Naive thymus-derived CD4-positive, alpha-beta T cell (primary cell): ENCODE measurements at regions not wholly inside any gene's neighbourhood (a gene's known extent, or its start where the extent isn't known, plus 50 kb on each side); places are given as distances from the start of the nearest gene placed in this dataset.

Source experiments
- ATAC-seq: fragments of 150-1000 bp; cut with Tn5 transposase; 2 replicates; pipeline ENCODE4 v1.10.0; 2021; ENCODE audit warnings: mild to moderate bottlenecking, moderate library complexity
- CTCF ChIA-PET: fragments of 350-600 bp; sonication (Branson Sonifier 250); formaldehyde crosslinking; loops from one replicate; lab custom pipeline; 2021; ENCODE audit warnings: antibody characterized with exemption; lab: Charles Lee
- POLR2A ChIA-PET: fragments of 350-600 bp; sonication (Branson Sonifier 250); formaldehyde crosslinking; loops from one replicate; lab custom pipeline; 2021; ENCODE audit warnings: antibody characterized with exemption, inconsistent platforms; lab: Charles Lee
- DNase-seq, 9 donors: peaks; one replicate each; pipeline versions ENCODE4 v3.0.0 to v3.0.0-alpha.2; 2020 to 2022; ENCODE audit warnings: mixed read lengths in 1 of 9
- H3K27ac ChIP-seq: one replicate; pipeline ENCODE4 v1.7.0; 2013; ENCODE audit warnings: mild to moderate bottlenecking, low read depth, low read length, moderate library complexity
- H3K27me3 ChIP-seq, 2 donors: one replicate each; pipeline ENCODE4 v1.7.0; 2013; ENCODE audit warnings: low read length in 2 of 2, mild to moderate bottlenecking in 2 of 2, moderate library complexity in 2 of 2; ENCODE audit not compliant: control insufficient read depth in 2 of 2, insufficient read depth in 2 of 2
- H3K36me3 ChIP-seq, 3 experiments: 1 replicate in 2 of 3; 2 replicates in 1 of 3; pipeline ENCODE4 v1.7.0; 2013; ENCODE audit warnings: low read length in 3 of 3, mild to moderate bottlenecking in 3 of 3, moderate library complexity in 1 of 3; ENCODE audit not compliant: insufficient read depth in 3 of 3, control insufficient read depth in 2 of 3
- H3K4me1 ChIP-seq, 2 donors: one replicate each; pipeline ENCODE4 v1.7.0; 2013; ENCODE audit warnings: low read length in 2 of 2, mild to moderate bottlenecking in 2 of 2, moderate library complexity in 1 of 2; ENCODE audit not compliant: control insufficient read depth in 2 of 2, insufficient read depth in 2 of 2
- H3K4me3 ChIP-seq: 2 replicates; pipeline ENCODE4 v1.7.0; 2013; ENCODE audit warnings: mild to moderate bottlenecking, low read length
- H3K9me3 ChIP-seq, 3 experiments: 1 replicate in 2 of 3; 2 replicates in 1 of 3; pipeline ENCODE4 v1.7.0; 2013; ENCODE audit warnings: low read length in 3 of 3; ENCODE audit not compliant: control insufficient read depth in 2 of 3
- H3K27ac Mint-ChIP-seq, 9 donors: one replicate each; pipeline ENCODE4 v1.8.0; 2020 to 2022; ENCODE audit warnings: mixed read lengths in 9 of 9, mild to moderate bottlenecking in 8 of 9, moderate library complexity in 5 of 9, inconsistent platforms in 2 of 9
- H3K27me3 Mint-ChIP-seq, 5 donors: one replicate each; pipeline ENCODE4 v1.8.0; 2021 to 2022; ENCODE audit warnings: mixed read lengths in 5 of 5, mild to moderate bottlenecking in 1 of 5
- H3K36me3 Mint-ChIP-seq, 5 donors: one replicate each; pipeline ENCODE4 v1.8.0; 2020 to 2022; ENCODE audit warnings: mixed read lengths in 5 of 5, mild to moderate bottlenecking in 3 of 5, inconsistent platforms in 1 of 5
- H3K4me1 Mint-ChIP-seq, 7 donors: one replicate each; pipeline ENCODE4 v1.8.0; 2020 to 2022; ENCODE audit warnings: mixed read lengths in 7 of 7, mild to moderate bottlenecking in 3 of 7, inconsistent platforms in 1 of 7
- H3K4me3 Mint-ChIP-seq, 10 donors: one replicate each; pipeline ENCODE4 v1.8.0; 2020 to 2022; ENCODE audit warnings: mild to moderate bottlenecking in 10 of 10, mixed read lengths in 10 of 10, moderate library complexity in 6 of 10, inconsistent platforms in 2 of 10
- H3K9me3 Mint-ChIP-seq, 11 donors: one replicate each; pipeline ENCODE4 v1.8.0; 2020 to 2022; ENCODE audit warnings: mixed read lengths in 11 of 11, mild to moderate bottlenecking in 4 of 11, inconsistent platforms in 1 of 11, moderate library complexity in 1 of 11
- intact Hi-C, 2 donors: fragments of 100-400 bp; cut with micrococcal nuclease; formaldehyde crosslinking; loops; one replicate each; pipeline ENCODE4 v1.15.1; 2023

- H3K9me3 ChIP-seq: peaks cover 0 to 3% (median 0%) of the 10 kb centered on the region in 3 experiments
- no peaks in the 10 kb centered on the region for H3K4me1 Mint-ChIP-seq
- H3K9me3 Mint-ChIP-seq: peaks cover 0 to 15% (median 0%) of the 10 kb centered on the region in 11 donors
- ATAC-seq (no peak), DNase-seq (no peak)
- H3K27me3 ChIP-seq: peaks cover 0 to 4% of the 10 kb centered on the region in 2 donors
- H3K4me3 Mint-ChIP-seq: no peak overlapping the region
- peaks cover 0 to 3% (median 0%) of the 10 kb centered on the region in 5 donors for H3K36me3 Mint-ChIP-seq
- intact Hi-C loops: no loop called here
- H3K27me3 Mint-ChIP-seq: peaks cover 25 to 38% (median 29%) of the 10 kb centered on the region in 5 donors
- no peak overlapping the region for H3K27ac ChIP-seq
- H3K36me3 ChIP-seq: no peaks in the 10 kb centered on the region
- H3K4me1 ChIP-seq: no peaks in the 10 kb centered on the region
- POLR2A ChIA-PET: no interaction called here
- CTCF ChIA-PET: no interaction called here
- H3K4me3 ChIP-seq: no peak overlapping the region
- H3K27ac Mint-ChIP-seq: no peak overlapping the region
These were observed 123.7 kb upstream of the TNC start for GRCh38 chr9:115241641-115242040.

- POLR2A ChIA-PET: no interaction called here
- Histone ChIP-seq H3K27me3 (peaks cover 0 to 4% of the 10 kb centered on the region in 2 donors), H3K9me3 (no peaks in the 10 kb centered on the region), H3K36me3 (no peaks in the 10 kb centered on the region), H3K4me3 (no peak overlapping the region), H3K4me1 (no peaks in the 10 kb centered on the region), H3K27ac (no peak overlapping the region)
- ATAC-seq (no peak), DNase-seq (no peak)
- H3K27me3 Mint-ChIP-seq: peaks cover 7 to 20% (median 14%) of the 10 kb centered on the region in 5 donors
- peaks cover 0 to 5% (median 2%) of the 10 kb centered on the region in 11 donors for H3K9me3 Mint-ChIP-seq
- intact Hi-C loops: no loop called here
- H3K36me3 Mint-ChIP-seq: no peaks in the 10 kb centered on the region
- CTCF ChIA-PET: no interaction called here
- H3K4me3 Mint-ChIP-seq: no peak overlapping the region
- no peaks in the 10 kb centered on the region for H3K4me1 Mint-ChIP-seq
- H3K27ac Mint-ChIP-seq: no peak overlapping the region
These were observed 131.5 kb upstream of the TNC start for GRCh38 chr9:115249488-115249887.

DNA sequence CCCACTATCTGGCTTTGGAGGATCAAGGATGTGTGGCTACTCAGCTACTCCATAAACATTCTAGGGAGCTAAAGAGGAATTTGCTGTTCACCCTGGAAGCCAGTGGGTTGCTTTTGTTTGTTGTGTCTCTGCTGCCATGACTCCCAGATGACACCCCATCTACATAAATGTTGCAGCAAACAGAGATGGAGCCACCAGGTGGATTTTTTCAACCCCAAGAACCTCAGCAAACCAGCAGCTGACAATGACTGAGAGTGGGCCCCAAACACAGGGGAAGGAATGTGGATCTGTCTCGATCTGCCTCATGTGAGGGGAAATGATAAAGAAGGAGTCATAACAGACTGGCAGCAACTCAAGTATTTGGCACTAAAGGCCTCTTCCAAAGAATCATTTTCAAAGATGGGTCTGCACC, 132.7 kb upstream of the TNC start:
- DNase-seq: no peak
- H3K4me3 Mint-ChIP-seq: no peak overlapping the region
- H3K27ac Mint-ChIP-seq: no peak overlapping the region
- no peaks in the 10 kb centered on the region for H3K36me3 Mint-ChIP-seq
- Histone ChIP-seq H3K9me3 (no peaks in the 10 kb centered on the region), H3K27me3 (peaks cover 0 to 1% of the 10 kb centered on the region in 2 donors), H3K4me3 (no peak overlapping the region), H3K36me3 (no peaks in the 10 kb centered on the region), H3K4me1 (no peaks in the 10 kb centered on the region), H3K27ac (no peak overlapping the region)
- peaks cover 6 to 23% (median 18%) of the 10 kb centered on the region in 5 donors for H3K27me3 Mint-ChIP-seq
- intact Hi-C loops: no loop called here
- H3K4me1 Mint-ChIP-seq: no peaks in the 10 kb centered on the region
- ChIA-PET POLR2A (no interaction called here), CTCF (no interaction called here)
- peaks cover 0 to 5% (median 3%) of the 10 kb centered on the region in 11 donors for H3K9me3 Mint-ChIP-seq
- ATAC-seq: no peak

DNA sequence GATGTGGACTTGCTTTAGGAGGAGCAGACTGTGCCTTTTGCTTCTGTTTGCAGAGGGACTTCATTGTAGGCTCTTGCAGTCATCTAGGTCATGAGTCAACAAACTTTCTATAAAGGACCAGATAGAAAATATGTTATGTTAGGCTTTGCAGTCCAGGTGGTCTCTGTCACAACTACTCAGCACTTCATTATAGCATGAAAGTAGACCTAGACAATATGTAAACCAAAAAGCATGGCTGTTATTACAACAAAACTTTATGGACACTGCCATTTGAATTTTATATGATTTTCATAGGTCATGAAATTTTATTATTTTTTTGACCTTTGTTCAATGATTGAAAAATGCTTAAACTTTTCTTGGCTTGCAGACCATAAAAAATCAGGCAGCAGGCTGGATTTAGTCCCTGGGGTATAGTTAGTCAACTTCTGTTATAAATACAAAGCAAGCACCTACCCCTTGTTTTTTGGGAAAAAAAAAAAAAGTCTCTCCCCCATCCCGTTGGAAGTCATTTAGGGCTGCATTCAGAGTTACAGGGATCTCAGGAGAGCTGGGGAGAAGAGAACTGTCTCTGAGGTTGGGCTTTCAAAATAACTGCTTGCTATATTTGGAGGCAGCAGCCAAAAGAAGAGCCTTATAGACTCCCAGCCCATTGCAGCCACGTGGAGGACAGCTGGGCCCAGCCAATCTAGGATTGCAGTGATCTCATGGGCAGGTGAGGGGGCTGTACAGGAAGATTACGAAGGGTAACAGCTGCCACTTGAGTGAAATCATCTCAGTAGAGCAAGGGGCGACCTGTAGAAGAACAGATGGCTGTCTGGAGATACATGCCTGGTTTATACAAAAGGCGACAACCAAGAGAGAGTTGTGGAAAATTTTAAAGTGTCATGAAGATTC, 136.6 kb upstream of the TNC start:
- Mint-ChIP-seq H3K27ac (no peak overlapping the region), H3K4me1 (no peaks in the 10 kb centered on the region), H3K27me3 (peaks cover 6 to 29% (median 22%) of the 10 kb centered on the region in 5 donors), H3K4me3 (no peak overlapping the region), H3K9me3 (peaks cover 0 to 5% (median 4%) of the 10 kb centered on the region in 11 donors), H3K36me3 (no peaks in the 10 kb centered on the region)
- intact Hi-C loops: no loop called here
- ChIA-PET CTCF (no interaction called here), POLR2A (no interaction called here)
- Histone ChIP-seq H3K36me3 (no peaks in the 10 kb centered on the region), H3K4me3 (no peak overlapping the region), H3K9me3 (no peaks in the 10 kb centered on the region), H3K27ac (no peak overlapping the region), H3K27me3 (no peaks in the 10 kb centered on the region), H3K4me1 (no peaks in the 10 kb centered on the region)
- ATAC-seq (no peak), DNase-seq (no peak)

GRCh38 chr9:115261656-115262081, 143.7 kb upstream of the TNC start:
- Histone ChIP-seq H3K27me3 (no peaks in the 10 kb centered on the region), H3K36me3 (no peaks in the 10 kb centered on the region), H3K4me1 (no peaks in the 10 kb centered on the region), H3K4me3 (no peak overlapping the region), H3K9me3 (no peaks in the 10 kb centered on the region), H3K27ac (no peak overlapping the region)
- intact Hi-C loops: no loop called here
- H3K4me1 Mint-ChIP-seq: no peaks in the 10 kb centered on the region
- H3K27ac Mint-ChIP-seq: no peak overlapping the region
- no peak for DNase-seq
- ATAC-seq: no peak
- no peak overlapping the region for H3K4me3 Mint-ChIP-seq
- CTCF ChIA-PET: no interaction called here
- no peaks in the 10 kb centered on the region for H3K36me3 Mint-ChIP-seq
- peaks cover 0 to 8% (median 2%) of the 10 kb centered on the region in 11 donors for H3K9me3 Mint-ChIP-seq
- peaks cover 7 to 19% (median 12%) of the 10 kb centered on the region in 5 donors for H3K27me3 Mint-ChIP-seq
- POLR2A ChIA-PET: no interaction called here

- Mint-ChIP-seq H3K36me3 (no peaks in the 10 kb centered on the region), H3K4me3 (no peak overlapping the region), H3K4me1 (no peaks in the 10 kb centered on the region), H3K27me3 (peaks cover 5 to 13% (median 7%) of the 10 kb centered on the region in 5 donors), H3K9me3 (peaks cover 0 to 8% (median 2%) of the 10 kb centered on the region in 11 donors), H3K27ac (no peak overlapping the region)
- Histone ChIP-seq H3K27me3 (no peaks in the 10 kb centered on the region), H3K4me1 (no peaks in the 10 kb centered on the region), H3K9me3 (no peaks in the 10 kb centered on the region), H3K4me3 (no peak overlapping the region), H3K36me3 (no peaks in the 10 kb centered on the region), H3K27ac (no peak overlapping the region)
- DNase-seq (no peak), ATAC-seq (no peak)
- ChIA-PET CTCF (no interaction called here), POLR2A (no interaction called here)
- intact Hi-C loops: no loop called here
These were observed 144.5 kb upstream of the TNC start for GRCh38 chr9:115262477-115262876.

DNA sequence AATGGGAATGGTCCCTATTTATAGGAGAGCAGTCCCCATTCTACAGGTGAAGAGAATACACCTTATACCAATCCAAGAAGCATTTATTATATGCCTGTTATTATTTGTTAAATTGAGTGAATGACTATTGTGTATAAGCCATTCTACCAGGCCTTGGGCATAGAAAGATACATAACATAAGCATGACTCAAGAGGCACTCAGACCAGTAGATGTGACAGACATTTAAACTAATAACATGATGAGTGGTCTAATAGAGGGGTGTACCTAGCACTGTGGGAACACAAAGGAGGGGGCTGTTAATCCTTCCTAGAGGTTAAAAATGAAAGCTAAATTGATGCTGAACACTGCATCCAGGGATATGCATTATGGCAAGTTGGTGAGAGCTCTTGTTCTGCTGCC, 145.0 kb upstream of the TNC start:
- H3K27me3 ChIP-seq: no peaks in the 10 kb centered on the region
- no peaks in the 10 kb centered on the region for H3K9me3 ChIP-seq
- intact Hi-C loops: no loop called here
- no peaks in the 10 kb centered on the region for H3K36me3 ChIP-seq
- no peak overlapping the region for H3K27ac ChIP-seq
- H3K4me3 Mint-ChIP-seq: no peak overlapping the region
- POLR2A ChIA-PET: no interaction called here
- DNase-seq: no peak
- CTCF ChIA-PET: no interaction called here
- no peak overlapping the region for H3K27ac Mint-ChIP-seq
- H3K4me1 ChIP-seq: no peaks in the 10 kb centered on the region
- H3K4me1 Mint-ChIP-seq: no peaks in the 10 kb centered on the region
- H3K27me3 Mint-ChIP-seq: peaks cover 5 to 13% (median 7%) of the 10 kb centered on the region in 5 donors
- H3K36me3 Mint-ChIP-seq: no peaks in the 10 kb centered on the region
- no peak for ATAC-seq
- peaks cover 0 to 8% (median 2%) of the 10 kb centered on the region in 11 donors for H3K9me3 Mint-ChIP-seq
- no peak overlapping the region for H3K4me3 ChIP-seq
